ENCODE measurements at regions not wholly inside any gene's neighbourhood (a gene's known extent, or its start where the extent isn't known, plus 50 kb on each side); places are given as distances from the start of the nearest gene placed in this dataset.

GRCh38 chr18:50466634-50467033, 91.8 kb downstream of the SKA1 start:
- no peaks in the 10 kb centered on the region for H3K79me2 ChIP-seq (ENCODE audit: low read length)
- H3K9me2 ChIP-seq (replicated peaks; ENCODE audit: insufficient read depth, low read length) = no peaks in the 10 kb centered on the region
- H3K36me3 ChIP-seq (replicated peaks; ENCODE audit: insufficient read depth, low read length) = no peaks in the 10 kb centered on the region
- no peak for TF ChIP-seq EZH2 (optimal IDR thresholded peaks at IDR 0.05; ENCODE audit: low read depth, low read length)
- TF ChIP-seq EZH2phosphoT487 (IDR thresholded peaks at IDR 0.05; ENCODE audit: low read length) = no peak
- TF ChIP-seq, protein P1, sequence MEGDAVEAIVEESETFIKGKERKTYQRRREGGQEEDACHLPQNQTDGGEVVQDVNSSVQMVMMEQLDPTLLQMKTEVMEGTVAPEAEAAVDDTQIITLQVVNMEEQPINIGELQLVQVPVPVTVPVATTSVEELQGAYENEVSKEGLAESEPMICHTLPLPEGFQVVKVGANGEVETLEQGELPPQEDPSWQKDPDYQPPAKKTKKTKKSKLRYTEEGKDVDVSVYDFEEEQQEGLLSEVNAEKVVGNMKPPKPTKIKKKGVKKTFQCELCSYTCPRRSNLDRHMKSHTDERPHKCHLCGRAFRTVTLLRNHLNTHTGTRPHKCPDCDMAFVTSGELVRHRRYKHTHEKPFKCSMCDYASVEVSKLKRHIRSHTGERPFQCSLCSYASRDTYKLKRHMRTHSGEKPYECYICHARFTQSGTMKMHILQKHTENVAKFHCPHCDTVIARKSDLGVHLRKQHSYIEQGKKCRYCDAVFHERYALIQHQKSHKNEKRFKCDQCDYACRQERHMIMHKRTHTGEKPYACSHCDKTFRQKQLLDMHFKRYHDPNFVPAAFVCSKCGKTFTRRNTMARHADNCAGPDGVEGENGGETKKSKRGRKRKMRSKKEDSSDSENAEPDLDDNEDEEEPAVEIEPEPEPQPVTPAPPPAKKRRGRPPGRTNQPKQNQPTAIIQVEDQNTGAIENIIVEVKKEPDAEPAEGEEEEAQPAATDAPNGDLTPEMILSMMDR (IDR thresholded peaks at IDR 0.05; ENCODE audit: low read length) = no peak
- no peaks in the 10 kb centered on the region for H4K20me1 ChIP-seq (ENCODE audit: insufficient read depth, low read length)
- H3K9me3 ChIP-seq (replicated peaks; ENCODE audit: insufficient read depth, low read length) = no peaks in the 10 kb centered on the region
- H3K27me3 ChIP-seq (replicated peaks; ENCODE audit: insufficient read depth, low read length) = no peaks in the 10 kb centered on the region
- DNase-seq = no peak
- no peak overlapping the region for H3K27ac ChIP-seq (ENCODE audit: low read length)
- no peaks in the 10 kb centered on the region for H3F3A ChIP-seq (ENCODE audit: insufficient read depth, low read length)
- no peaks in the 10 kb centered on the region for H3K4me1 ChIP-seq (ENCODE audit: low read length)
- no peak overlapping the region for H3K4me2 ChIP-seq (ENCODE audit: low read depth, low read length)
- no peak overlapping the region for H3K9ac ChIP-seq (ENCODE audit: low read length)
- H2AFZ ChIP-seq (ENCODE audit: low read length) = no peak overlapping the region
- no peak overlapping the region for H3K4me3 ChIP-seq (ENCODE audit: low read length)

DNA sequence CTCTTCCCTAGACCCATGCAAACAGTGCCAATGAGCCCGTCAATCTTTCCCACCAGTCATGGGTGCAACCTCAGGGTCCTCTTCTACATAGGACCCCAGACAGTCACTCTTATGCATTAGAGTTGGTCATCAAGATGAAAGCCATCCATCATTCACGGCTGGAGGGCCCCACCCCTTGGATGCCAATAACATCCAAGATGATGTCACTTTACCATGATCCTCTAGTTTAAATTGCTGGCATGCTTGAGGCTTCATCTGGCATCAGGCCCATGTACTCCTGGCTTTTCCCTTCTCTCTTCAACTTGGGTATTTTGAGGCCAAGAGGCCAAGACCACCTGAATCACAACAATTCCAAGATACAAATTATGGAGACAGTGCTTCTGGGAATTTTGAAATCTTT, 91.1 kb upstream of the MAPK4 start:
- H3K27me3 ChIP-seq (replicated peaks; ENCODE audit: insufficient read depth, low read length) = no peaks in the 10 kb centered on the region
- no peaks in the 10 kb centered on the region for H3K9me2 ChIP-seq (replicated peaks; ENCODE audit: insufficient read depth, low read length)
- H4K20me1 ChIP-seq (ENCODE audit: insufficient read depth, low read length) = no peaks in the 10 kb centered on the region
- no peak overlapping the region for H3K4me3 ChIP-seq (ENCODE audit: low read length)
- H3F3A ChIP-seq (ENCODE audit: insufficient read depth, low read length) = no peaks in the 10 kb centered on the region
- H3K27ac ChIP-seq (ENCODE audit: low read length) = no peak overlapping the region
- no peak for TF ChIP-seq EZH2phosphoT487 (IDR thresholded peaks at IDR 0.05; ENCODE audit: low read length)
- no peak for TF ChIP-seq EZH2 (optimal IDR thresholded peaks at IDR 0.05; ENCODE audit: low read depth, low read length)
- no peak overlapping the region for H3K4me2 ChIP-seq (ENCODE audit: low read depth, low read length)
- DNase-seq = no peak
- no peaks in the 10 kb centered on the region for H3K79me2 ChIP-seq (ENCODE audit: low read length)
- no peaks in the 10 kb centered on the region for H3K9me3 ChIP-seq (replicated peaks; ENCODE audit: insufficient read depth, low read length)
- H3K36me3 ChIP-seq (replicated peaks; ENCODE audit: insufficient read depth, low read length) = no peaks in the 10 kb centered on the region
- no peak overlapping the region for H3K9ac ChIP-seq (ENCODE audit: low read length)
- no peak overlapping the region for H2AFZ ChIP-seq (ENCODE audit: low read length)
- H3K4me1 ChIP-seq (ENCODE audit: low read length) = no peaks in the 10 kb centered on the region

DNA sequence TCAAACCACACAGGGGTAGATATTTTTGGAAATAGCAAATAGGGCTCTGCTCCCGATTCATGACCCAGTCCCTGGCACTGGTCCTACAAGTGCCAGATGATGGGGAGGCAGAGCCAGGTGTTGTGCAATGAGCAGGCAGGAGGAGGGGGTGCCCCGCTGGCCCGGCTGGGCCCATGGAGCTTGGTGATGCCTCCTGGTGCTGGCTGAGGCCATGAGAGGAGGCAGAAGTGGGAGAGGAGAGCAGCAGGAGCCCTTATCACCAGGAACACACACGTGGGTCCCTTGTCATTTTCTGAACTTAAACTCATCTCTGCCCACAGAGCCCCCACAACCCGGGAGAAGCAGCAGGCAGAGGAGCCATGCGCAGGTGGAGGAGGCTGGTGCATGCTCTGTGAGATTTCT, 90.5 kb upstream of the MAPK4 start:
- Histone ChIP-seq H3K4me2 (ENCODE audit: low read depth, low read length) (no peak overlapping the region), H3K9me3 (replicated peaks; ENCODE audit: insufficient read depth, low read length) (no peaks in the 10 kb centered on the region), H3F3A (ENCODE audit: insufficient read depth, low read length) (no peaks in the 10 kb centered on the region), H3K27ac (ENCODE audit: low read length) (no peak overlapping the region), H3K79me2 (ENCODE audit: low read length) (no peaks in the 10 kb centered on the region), H2AFZ (ENCODE audit: low read length) (no peak overlapping the region), H3K27me3 (replicated peaks; ENCODE audit: insufficient read depth, low read length) (no peaks in the 10 kb centered on the region), H3K36me3 (replicated peaks; ENCODE audit: insufficient read depth, low read length) (no peaks in the 10 kb centered on the region), H3K9me2 (replicated peaks; ENCODE audit: insufficient read depth, low read length) (no peaks in the 10 kb centered on the region), H4K20me1 (ENCODE audit: insufficient read depth, low read length) (no peaks in the 10 kb centered on the region), H3K9ac (ENCODE audit: low read length) (no peak overlapping the region), H3K4me1 (ENCODE audit: low read length) (no peaks in the 10 kb centered on the region), H3K4me3 (ENCODE audit: low read length) (no peak overlapping the region)
- TF ChIP-seq, protein P1 (IDR thresholded peaks at IDR 0.05; ENCODE audit: low read length) = no peak
- no peak for TF ChIP-seq EZH2phosphoT487 (IDR thresholded peaks at IDR 0.05; ENCODE audit: low read length)
- DNase-seq = no peak

DNA sequence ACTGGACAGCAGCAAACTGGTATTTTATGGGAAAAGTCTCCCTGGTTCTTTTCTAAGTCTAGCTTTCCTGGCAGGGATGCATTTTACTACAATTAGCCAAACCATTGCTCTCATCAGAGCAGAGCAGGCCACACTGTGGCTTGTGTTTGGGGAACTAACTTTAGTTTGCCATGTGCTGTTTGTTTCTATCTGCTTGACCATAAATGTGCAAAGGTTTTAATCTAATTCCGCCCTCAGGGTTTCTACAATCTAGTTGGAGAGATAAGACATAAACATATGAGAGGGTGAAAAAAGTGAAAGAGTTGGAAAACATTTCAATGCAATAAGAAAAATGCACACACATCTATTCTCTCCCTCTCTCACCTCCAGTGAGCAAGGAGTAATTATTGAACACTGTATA, 86.9 kb upstream of the MAPK4 start:
- no peaks in the 10 kb centered on the region for H3K9me2 ChIP-seq (replicated peaks; ENCODE audit: insufficient read depth, low read length)
- H4K20me1 ChIP-seq (ENCODE audit: insufficient read depth, low read length) = no peaks in the 10 kb centered on the region
- no peak overlapping the region for H2AFZ ChIP-seq (ENCODE audit: low read length)
- no peaks in the 10 kb centered on the region for H3K36me3 ChIP-seq (replicated peaks; ENCODE audit: insufficient read depth, low read length)
- no peaks in the 10 kb centered on the region for H3K79me2 ChIP-seq (ENCODE audit: low read length)
- no peaks in the 10 kb centered on the region for H3K9me3 ChIP-seq (replicated peaks; ENCODE audit: insufficient read depth, low read length)
- no peak overlapping the region for H3K9ac ChIP-seq (ENCODE audit: low read length)
- H3K27me3 ChIP-seq (replicated peaks; ENCODE audit: insufficient read depth, low read length) = no peaks in the 10 kb centered on the region
- H3F3A ChIP-seq (ENCODE audit: insufficient read depth, low read length) = no peaks in the 10 kb centered on the region
- no peak overlapping the region for H3K4me3 ChIP-seq (ENCODE audit: low read length)
- no peak for DNase-seq
- H3K4me2 ChIP-seq (ENCODE audit: low read depth, low read length) = no peak overlapping the region
- no peak overlapping the region for H3K27ac ChIP-seq (ENCODE audit: low read length)
- no peaks in the 10 kb centered on the region for H3K4me1 ChIP-seq (ENCODE audit: low read length)
- TF ChIP-seq EZH2phosphoT487 (IDR thresholded peaks at IDR 0.05; ENCODE audit: low read length) (no peak), EZH2 (optimal IDR thresholded peaks at IDR 0.05; ENCODE audit: low read depth, low read length) (no peak)
- TF ChIP-seq, protein P1 (IDR thresholded peaks at IDR 0.05; ENCODE audit: low read length) = no peak

Data from MM.1S (cell line).